ENCODE measurements at regions not wholly inside any gene's neighbourhood (a gene's known extent, or its start where the extent isn't known, plus 50 kb on each side); places are given as distances from the start of the nearest gene placed in this dataset.

DNA sequence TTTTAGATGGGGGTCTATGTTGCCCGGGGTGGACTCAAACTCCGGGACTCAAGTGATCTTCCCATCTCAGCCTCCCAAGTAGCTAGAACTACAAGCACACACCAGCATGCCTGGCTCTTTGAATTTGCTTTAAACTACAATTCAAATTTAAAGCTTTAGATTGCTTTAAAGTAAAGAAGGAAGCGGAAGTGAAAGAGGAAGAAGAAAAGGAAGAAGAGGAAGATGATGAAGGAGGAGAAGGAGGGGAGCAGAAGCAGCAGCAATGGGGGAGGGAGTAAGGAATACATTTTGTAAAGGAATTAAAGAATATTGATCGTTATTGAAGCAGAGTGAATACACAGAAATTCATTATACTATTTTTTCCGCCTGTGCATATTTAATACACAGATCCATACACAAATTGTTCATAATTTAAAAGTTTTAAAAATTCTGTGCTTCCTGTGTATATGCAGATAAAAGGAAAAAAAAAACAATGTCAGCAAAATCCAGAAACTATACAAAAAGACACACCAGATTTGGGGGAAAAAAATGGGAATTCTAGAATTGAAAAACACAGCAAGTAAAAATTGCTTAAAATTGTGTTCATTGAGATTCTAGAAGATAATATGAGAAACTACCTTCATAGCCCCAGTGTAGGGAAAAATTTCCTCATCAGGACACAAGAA is 60.8 kb upstream of the KCNMA1 start:
- no TSS peak for BruUV-seq (replicated peaks)
- TF ChIP-seq FOSL1 (IDR thresholded peaks at IDR 0.05; ENCODE audit: low read depth) (no peak), CEBPB (IDR thresholded peaks at IDR 0.05; ENCODE audit: low read depth) (no peak), REST (IDR thresholded peaks at IDR 0.05; ENCODE audit: low read depth) (no peak), POLR2AphosphoS5 (IDR thresholded peaks at IDR 0.05; ENCODE audit: low read depth, low read length) (no peak), SP1 (IDR thresholded peaks at IDR 0.05; ENCODE audit: low read depth) (no peak), EGR1 (IDR thresholded peaks at IDR 0.05; ENCODE audit: low read depth) (no peak), EZH2phosphoT487 (IDR thresholded peaks at IDR 0.05; ENCODE audit: borderline replicate concordance) (no peak), EZH2 (IDR thresholded peaks at IDR 0.05) (no peak), ZNF274 (IDR thresholded peaks at IDR 0.05; ENCODE audit: low read depth, low read length) (no peak), MAX (IDR thresholded peaks at IDR 0.05) (no peak), POLR2A (IDR thresholded peaks at IDR 0.05; ENCODE audit: borderline replicate concordance, extremely low read depth, insufficient read depth, insufficient read length) (no peak), RAD21 (IDR thresholded peaks at IDR 0.05; ENCODE audit: low read depth) (no peak), ELF1 (IDR thresholded peaks at IDR 0.05; ENCODE audit: borderline replicate concordance, low read depth) (no peak), SRF (IDR thresholded peaks at IDR 0.05; ENCODE audit: low read depth) (no peak)
- ChIA-PET RAD21 (ENCODE audit: low non-redundant PET in 1 of 2, low total read pairs in 2 of 2, uncharacterized antibody in 2 of 2, unreplicated experiment in 2 of 2) (no interaction called here), CTCF (interaction anchor here (0.8 kb wide), 1 partner anchor 18 kb away, joined by 3 read pairs; no protein-coding TSS in a partner anchor), POLR2A (no interaction called here)
- Histone ChIP-seq H3K4me1 (ENCODE audit: control insufficient read depth in 1 of 2, insufficient read depth in 2 of 2, low read length in 2 of 2) (no peaks in the 10 kb centered on the region), H3K9me3 (ENCODE audit: control insufficient read depth in 1 of 2, insufficient read depth in 1 of 2, low read depth in 1 of 2, low read length in 2 of 2) (no peaks in the 10 kb centered on the region), H2AFZ (ENCODE audit: low read depth, low read length, poor library complexity, severe bottlenecking) (no peak overlapping the region), H3K79me2 (ENCODE audit: insufficient read depth, low read length) (no peaks in the 10 kb centered on the region), H3K27me3 (ENCODE audit: insufficient read depth, low read length) (no peaks in the 10 kb centered on the region; the same call in 1 of the 2 replicates), H4K20me1 (ENCODE audit: insufficient read depth) (no peaks in the 10 kb centered on the region), H3K27ac (ENCODE audit: low read depth, low read length) (no peak overlapping the region), H3K9me2 (ENCODE audit: insufficient read depth) (no peaks in the 10 kb centered on the region), H3K4me2 (ENCODE audit: low read length) (no peak overlapping the region), H3K9ac (ENCODE audit: low read length) (no peak overlapping the region), H3K4me3 (replicated peaks in 1 of 2; ENCODE audit: low read depth in 1 of 2, low read length in 2 of 2) (no peak overlapping the region), H3K36me3 (ENCODE audit: control insufficient read depth in 1 of 2, insufficient read depth in 2 of 2, low read length in 2 of 2) (no peaks in the 10 kb centered on the region)
- intact Hi-C loops (cut with micrococcal nuclease): no loop called here
- DNase-seq (ENCODE audit: low read depth, low spot score) (no peak), ATAC-seq (no peak)
